GM18873 (cell line): ENCODE measurements at regions not wholly inside any gene's neighbourhood (a gene's known extent, or its start where the extent isn't known, plus 50 kb on each side); places are given as distances from the start of the nearest gene placed in this dataset.
"Not testable (repeated sequence)": the region's sequence is repeated elsewhere in the genome, so short reads cannot be mapped to it uniquely, and the experiment has no call there.

ENCODE experiments used
- ATAC-seq: cut with Tn5 transposase; IDR thresholded peaks from one replicate; pipeline ENCODE4 v1.9.1; 2021; ENCODE audit warnings: mild to moderate bottlenecking, moderate library complexity, moderate number of reproducible peaks; ENCODE audit not compliant: unreplicated experiment, low FRiP score

GRCh38 chr3:110628650-110629301, 442.8 kb upstream of the NECTIN3 start:
- no peak for ATAC-seq

GRCh38 chr3:110629917-110630316, 441.7 kb upstream of the NECTIN3 start:
- ATAC-seq = no peak

- ATAC-seq = no peak
Observed at GRCh38 chr3:110644203-110644602, 427.4 kb upstream of the NECTIN3 start.

GRCh38 chr3:110646055-110646454, 425.6 kb upstream of the NECTIN3 start:
- ATAC-seq = no peak

GRCh38 chr3:110646496-110646895, 425.1 kb upstream of the NECTIN3 start:
- ATAC-seq = no peak

- ATAC-seq = no peak
Observed at GRCh38 chr3:110647586-110647985, 424.0 kb upstream of the NECTIN3 start.

GRCh38 chr3:110650741-110651140, 420.9 kb upstream of the NECTIN3 start:
- ATAC-seq = no peak

GRCh38 chr3:110654843-110655502, 416.6 kb upstream of the NECTIN3 start:
- no peak for ATAC-seq

- ATAC-seq = no peak
Observed at GRCh38 chr3:110656394-110657025, 415.1 kb upstream of the NECTIN3 start.

- ATAC-seq = no peak
Observed at GRCh38 chr3:110664148-110664547, 407.5 kb upstream of the NECTIN3 start.

- no peak for ATAC-seq
Observed at GRCh38 chr3:110666495-110666894, 405.1 kb upstream of the NECTIN3 start.

- ATAC-seq = no peak
Observed at GRCh38 chr3:110667216-110667615, 404.4 kb upstream of the NECTIN3 start.

GRCh38 chr3:110670407-110670806, 401.2 kb upstream of the NECTIN3 start:
- ATAC-seq = no peak

- no peak for ATAC-seq
Observed at GRCh38 chr3:110677506-110677905, 394.1 kb upstream of the NECTIN3 start.

- no peak for ATAC-seq
Observed at GRCh38 chr3:110679285-110679684, 392.3 kb upstream of the NECTIN3 start.

- no peak for ATAC-seq
Observed at GRCh38 chr3:110680450-110680849, 391.2 kb upstream of the NECTIN3 start.

GRCh38 chr3:110684466-110684865, 387.1 kb upstream of the NECTIN3 start:
- no peak for ATAC-seq

GRCh38 chr3:110685630-110686029, 386.0 kb upstream of the NECTIN3 start:
- ATAC-seq = no peak

- ATAC-seq = no peak
Observed at GRCh38 chr3:110686701-110687100, 384.9 kb upstream of the NECTIN3 start.

GRCh38 chr3:110687138-110687537, 384.5 kb upstream of the NECTIN3 start:
- no peak for ATAC-seq

GRCh38 chr3:110697961-110698360, 373.7 kb upstream of the NECTIN3 start:
- no peak for ATAC-seq

- not testable (repeated sequence) for ATAC-seq
Observed at GRCh38 chr3:110704332-110704731, 367.3 kb upstream of the NECTIN3 start.
